ENCODE measurements at regions not wholly inside any gene's neighbourhood (a gene's known extent, or its start where the extent isn't known, plus 50 kb on each side); places are given as distances from the start of the nearest gene placed in this dataset.

GRCh38 chr12:116629480-116629879, 70.3 kb downstream of the MAP1LC3B2 start:
- TF ChIP-seq CTCF (IDR thresholded peaks at IDR 0.05): no peak
- no peak for TF ChIP-seq ZFX (IDR thresholded peaks at IDR 0.05; ENCODE audit: borderline replicate concordance)

Measured in 22Rv1 (cell line).